ENCODE measurements at regions not wholly inside any gene's neighbourhood (a gene's known extent, or its start where the extent isn't known, plus 50 kb on each side); places are given as distances from the start of the nearest gene placed in this dataset.

DNA sequence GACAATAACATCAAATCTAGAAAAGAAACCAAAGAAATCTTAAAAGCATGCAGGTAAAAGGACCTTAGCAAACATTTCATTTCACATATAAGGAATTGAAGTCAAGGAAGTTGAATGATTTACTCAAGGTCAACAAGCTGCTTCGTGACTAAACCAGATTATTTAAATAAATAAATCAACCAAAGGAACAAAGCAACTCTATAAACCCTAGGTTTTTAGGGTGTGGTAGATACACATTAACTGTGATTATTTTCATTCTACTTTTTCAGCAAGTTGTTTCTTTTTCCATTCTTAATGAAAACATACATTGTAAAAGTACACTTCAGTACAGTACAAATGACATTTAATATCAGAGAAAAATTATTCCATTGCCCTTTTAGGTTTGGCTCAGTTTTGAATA is 382.0 kb upstream of the STEAP1 start:
- TF ChIP-seq, protein P1, sequence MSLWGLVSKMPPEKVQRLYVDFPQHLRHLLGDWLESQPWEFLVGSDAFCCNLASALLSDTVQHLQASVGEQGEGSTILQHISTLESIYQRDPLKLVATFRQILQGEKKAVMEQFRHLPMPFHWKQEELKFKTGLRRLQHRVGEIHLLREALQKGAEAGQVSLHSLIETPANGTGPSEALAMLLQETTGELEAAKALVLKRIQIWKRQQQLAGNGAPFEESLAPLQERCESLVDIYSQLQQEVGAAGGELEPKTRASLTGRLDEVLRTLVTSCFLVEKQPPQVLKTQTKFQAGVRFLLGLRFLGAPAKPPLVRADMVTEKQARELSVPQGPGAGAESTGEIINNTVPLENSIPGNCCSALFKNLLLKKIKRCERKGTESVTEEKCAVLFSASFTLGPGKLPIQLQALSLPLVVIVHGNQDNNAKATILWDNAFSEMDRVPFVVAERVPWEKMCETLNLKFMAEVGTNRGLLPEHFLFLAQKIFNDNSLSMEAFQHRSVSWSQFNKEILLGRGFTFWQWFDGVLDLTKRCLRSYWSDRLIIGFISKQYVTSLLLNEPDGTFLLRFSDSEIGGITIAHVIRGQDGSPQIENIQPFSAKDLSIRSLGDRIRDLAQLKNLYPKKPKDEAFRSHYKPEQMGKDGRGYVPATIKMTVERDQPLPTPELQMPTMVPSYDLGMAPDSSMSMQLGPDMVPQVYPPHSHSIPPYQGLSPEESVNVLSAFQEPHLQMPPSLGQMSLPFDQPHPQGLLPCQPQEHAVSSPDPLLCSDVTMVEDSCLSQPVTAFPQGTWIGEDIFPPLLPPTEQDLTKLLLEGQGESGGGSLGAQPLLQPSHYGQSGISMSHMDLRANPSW (CRISPR knock-in tag; IDR thresholded peaks at IDR 0.05) = no peak
- TF ChIP-seq, protein P2, sequence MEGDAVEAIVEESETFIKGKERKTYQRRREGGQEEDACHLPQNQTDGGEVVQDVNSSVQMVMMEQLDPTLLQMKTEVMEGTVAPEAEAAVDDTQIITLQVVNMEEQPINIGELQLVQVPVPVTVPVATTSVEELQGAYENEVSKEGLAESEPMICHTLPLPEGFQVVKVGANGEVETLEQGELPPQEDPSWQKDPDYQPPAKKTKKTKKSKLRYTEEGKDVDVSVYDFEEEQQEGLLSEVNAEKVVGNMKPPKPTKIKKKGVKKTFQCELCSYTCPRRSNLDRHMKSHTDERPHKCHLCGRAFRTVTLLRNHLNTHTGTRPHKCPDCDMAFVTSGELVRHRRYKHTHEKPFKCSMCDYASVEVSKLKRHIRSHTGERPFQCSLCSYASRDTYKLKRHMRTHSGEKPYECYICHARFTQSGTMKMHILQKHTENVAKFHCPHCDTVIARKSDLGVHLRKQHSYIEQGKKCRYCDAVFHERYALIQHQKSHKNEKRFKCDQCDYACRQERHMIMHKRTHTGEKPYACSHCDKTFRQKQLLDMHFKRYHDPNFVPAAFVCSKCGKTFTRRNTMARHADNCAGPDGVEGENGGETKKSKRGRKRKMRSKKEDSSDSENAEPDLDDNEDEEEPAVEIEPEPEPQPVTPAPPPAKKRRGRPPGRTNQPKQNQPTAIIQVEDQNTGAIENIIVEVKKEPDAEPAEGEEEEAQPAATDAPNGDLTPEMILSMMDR (IDR thresholded peaks at IDR 0.05 in 2 of 3, conservative IDR thresholded peaks at IDR 0.05 in 1 of 3; ENCODE audit: insufficient read depth in 2 of 3, low read depth in 1 of 3, low read length in 3 of 3) = no peak
- no peak for TF ChIP-seq ETV5 (CRISPR knock-in tag; IDR thresholded peaks at IDR 0.05; ENCODE audit: low read depth)

All from K562 (cell line).